ENCODE measurements at regions not wholly inside any gene's neighbourhood (a gene's known extent, or its start where the extent isn't known, plus 50 kb on each side); places are given as distances from the start of the nearest gene placed in this dataset.

DNA sequence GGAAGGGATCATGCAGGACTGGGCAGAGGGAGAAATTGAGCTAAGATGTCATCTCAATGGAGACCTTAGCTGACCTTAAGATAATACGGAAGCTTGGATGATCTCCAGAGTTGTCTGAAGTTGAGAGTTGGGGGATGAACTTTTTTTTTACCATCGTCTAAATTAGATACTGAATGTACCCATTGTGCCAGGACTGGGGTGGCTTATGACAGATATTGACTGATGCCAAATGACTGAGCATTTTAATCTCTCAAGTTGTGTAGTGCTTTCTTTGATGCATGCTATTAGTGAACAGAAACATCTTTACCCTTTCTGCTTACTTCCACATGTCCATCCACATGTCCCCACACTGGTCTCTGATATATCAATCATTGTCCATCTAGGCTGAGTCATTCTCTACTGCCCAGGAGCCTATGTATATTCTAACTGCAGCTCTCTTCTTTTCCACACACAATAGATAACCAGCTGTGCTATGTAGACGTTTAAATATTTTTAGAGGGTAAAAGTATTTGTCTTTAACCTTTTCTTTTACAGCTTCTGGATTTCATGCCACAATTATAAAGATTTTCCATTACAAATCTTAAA, 60.2 kb upstream of the ZKSCAN2 start:
- no peak for ATAC-seq (ENCODE audit: low read depth)

More for the DNA sequence above, 60.2 kb upstream of the ZKSCAN2 start:
- H2AK5ac ChIP-seq (ENCODE audit: low read depth, low read length), result no peak overlapping the region
- H3K36me3 ChIP-seq (ENCODE audit: control insufficient read depth, insufficient read depth, low read length), result no peaks in the 10 kb centered on the region
- H4K8ac ChIP-seq (ENCODE audit: low read depth in 2 of 2, low read length in 2 of 2), result no peak overlapping the region
- H3K9me3 ChIP-seq (ENCODE audit: control insufficient read depth, insufficient read depth, low read length), result peaks cover 7% of the 10 kb centered on the region; the same call in 1 of the 2 replicates
- no peak overlapping the region for H2AK9ac ChIP-seq (replicated peaks; ENCODE audit: low read depth, low read length, poor library complexity)
- H3K23ac ChIP-seq (ENCODE audit: low read depth, low read length), result no peak overlapping the region
- no peaks in the 10 kb centered on the region for H4K20me1 ChIP-seq (ENCODE audit: insufficient read depth, low read length)
- no peak overlapping the region for H4K5ac ChIP-seq (ENCODE audit: low read depth, low read length)
- H2BK15ac ChIP-seq (ENCODE audit: low read depth, low read length), result no peak overlapping the region
- H2BK5ac ChIP-seq (ENCODE audit: low read depth, low read length, poor library complexity, severe bottlenecking), result no peak overlapping the region
- no peak overlapping the region for H3K18ac ChIP-seq (ENCODE audit: low read depth, low read length)
- dilution Hi-C loops (cut with HindIII; ENCODE audit: low sequenced_read_pairs, unreplicated experiment) (no loop called here), intact Hi-C loops (cut with micrococcal nuclease) (no loop called here), in situ Hi-C loops (cut with MboI; ENCODE audit: low sequenced_read_pairs) (no loop called here)
- H3K27me3 ChIP-seq (ENCODE audit: control insufficient read depth, insufficient read depth, low read length), result no peaks in the 10 kb centered on the region
- H3K4ac ChIP-seq (ENCODE audit: low read depth, low read length), result no peak overlapping the region
- no peak overlapping the region for H2BK20ac ChIP-seq (ENCODE audit: low read depth, low read length)
- TF ChIP-seq MXI1 (IDR thresholded peaks at IDR 0.05; ENCODE audit: borderline replicate concordance, low read depth, low read length) (no peak), POLR2A (IDR thresholded peaks at IDR 0.05; ENCODE audit: low read depth, low read length) (no peak), CEBPB (IDR thresholded peaks at IDR 0.05; ENCODE audit: low read depth, low read length) (no peak), NFE2L2 (IDR thresholded peaks at IDR 0.05; ENCODE audit: low read depth, low read length) (no peak), FOS (IDR thresholded peaks at IDR 0.05; ENCODE audit: low read depth, low read length) (no peak), MAFK (IDR thresholded peaks at IDR 0.05; ENCODE audit: low read depth, low read length) (no peak)
- TF ChIP-seq, protein P1, sequence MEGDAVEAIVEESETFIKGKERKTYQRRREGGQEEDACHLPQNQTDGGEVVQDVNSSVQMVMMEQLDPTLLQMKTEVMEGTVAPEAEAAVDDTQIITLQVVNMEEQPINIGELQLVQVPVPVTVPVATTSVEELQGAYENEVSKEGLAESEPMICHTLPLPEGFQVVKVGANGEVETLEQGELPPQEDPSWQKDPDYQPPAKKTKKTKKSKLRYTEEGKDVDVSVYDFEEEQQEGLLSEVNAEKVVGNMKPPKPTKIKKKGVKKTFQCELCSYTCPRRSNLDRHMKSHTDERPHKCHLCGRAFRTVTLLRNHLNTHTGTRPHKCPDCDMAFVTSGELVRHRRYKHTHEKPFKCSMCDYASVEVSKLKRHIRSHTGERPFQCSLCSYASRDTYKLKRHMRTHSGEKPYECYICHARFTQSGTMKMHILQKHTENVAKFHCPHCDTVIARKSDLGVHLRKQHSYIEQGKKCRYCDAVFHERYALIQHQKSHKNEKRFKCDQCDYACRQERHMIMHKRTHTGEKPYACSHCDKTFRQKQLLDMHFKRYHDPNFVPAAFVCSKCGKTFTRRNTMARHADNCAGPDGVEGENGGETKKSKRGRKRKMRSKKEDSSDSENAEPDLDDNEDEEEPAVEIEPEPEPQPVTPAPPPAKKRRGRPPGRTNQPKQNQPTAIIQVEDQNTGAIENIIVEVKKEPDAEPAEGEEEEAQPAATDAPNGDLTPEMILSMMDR (conservative IDR thresholded peaks at IDR 0.05; ENCODE audit: low read depth, low read length), result no peak
- TF ChIP-seq, protein P2, sequence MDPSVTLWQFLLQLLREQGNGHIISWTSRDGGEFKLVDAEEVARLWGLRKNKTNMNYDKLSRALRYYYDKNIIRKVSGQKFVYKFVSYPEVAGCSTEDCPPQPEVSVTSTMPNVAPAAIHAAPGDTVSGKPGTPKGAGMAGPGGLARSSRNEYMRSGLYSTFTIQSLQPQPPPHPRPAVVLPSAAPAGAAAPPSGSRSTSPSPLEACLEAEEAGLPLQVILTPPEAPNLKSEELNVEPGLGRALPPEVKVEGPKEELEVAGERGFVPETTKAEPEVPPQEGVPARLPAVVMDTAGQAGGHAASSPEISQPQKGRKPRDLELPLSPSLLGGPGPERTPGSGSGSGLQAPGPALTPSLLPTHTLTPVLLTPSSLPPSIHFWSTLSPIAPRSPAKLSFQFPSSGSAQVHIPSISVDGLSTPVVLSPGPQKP (IDR thresholded peaks at IDR 0.05; ENCODE audit: borderline replicate concordance, low read depth, low read length), result no peak
- TF ChIP-seq, protein P3, sequence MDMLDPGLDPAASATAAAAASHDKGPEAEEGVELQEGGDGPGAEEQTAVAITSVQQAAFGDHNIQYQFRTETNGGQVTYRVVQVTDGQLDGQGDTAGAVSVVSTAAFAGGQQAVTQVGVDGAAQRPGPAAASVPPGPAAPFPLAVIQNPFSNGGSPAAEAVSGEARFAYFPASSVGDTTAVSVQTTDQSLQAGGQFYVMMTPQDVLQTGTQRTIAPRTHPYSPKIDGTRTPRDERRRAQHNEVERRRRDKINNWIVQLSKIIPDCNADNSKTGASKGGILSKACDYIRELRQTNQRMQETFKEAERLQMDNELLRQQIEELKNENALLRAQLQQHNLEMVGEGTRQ (IDR thresholded peaks at IDR 0.05; ENCODE audit: low read depth, low read length), result no peak
- no peak overlapping the region for H3K4me3 ChIP-seq (ENCODE audit: insufficient read depth, low read depth, low read length)
- H3K79me1 ChIP-seq (ENCODE audit: low read depth in 1 of 2, low read length in 2 of 2), result no peaks in the 10 kb centered on the region
- H3K9me1 ChIP-seq (ENCODE audit: insufficient read depth, low read length), result no peaks in the 10 kb centered on the region
- H3K14ac ChIP-seq (replicated peaks; ENCODE audit: low read depth, low read length), result no peak overlapping the region
- no peak overlapping the region for H3K56ac ChIP-seq (ENCODE audit: extremely low read depth, insufficient read depth, low read length)
- no peaks in the 10 kb centered on the region for H3K4me1 ChIP-seq (ENCODE audit: control insufficient read depth, insufficient read depth, low read length)
- no peak overlapping the region for H3K27ac ChIP-seq (ENCODE audit: insufficient read depth, low read length)
- WGBS, 2 experiments (ENCODE audit: extremely low coverage in 2 of 2, insufficient read length in 1 of 2), result no CpG with 5 or more reads among the region's 3 CpGs
- no peak overlapping the region for H3K9ac ChIP-seq (ENCODE audit: low read depth, low read length)
- no TSS peak for BruUV-seq (replicated peaks)
- POLR2A ChIA-PET (ENCODE audit: unreplicated experiment), result no interaction called here
- CTCF ChIA-PET, result no interaction called here
- H4K91ac ChIP-seq (ENCODE audit: insufficient read depth, low read depth, low read length), result no peak overlapping the region
- no peak overlapping the region for H3K4me2 ChIP-seq (ENCODE audit: low read depth, low read length)
- no peak overlapping the region for H2BK120ac ChIP-seq (ENCODE audit: low read depth, low read length)
- no peak for DNase-seq
- H2AFZ ChIP-seq (replicated peaks; ENCODE audit: low read length, poor library complexity), result no peak overlapping the region
